ENCODE measurements at regions not wholly inside any gene's neighbourhood (a gene's known extent, or its start where the extent isn't known, plus 50 kb on each side); places are given as distances from the start of the nearest gene placed in this dataset.
"Not testable (repeated sequence)": the region's sequence is repeated elsewhere in the genome, so short reads cannot be mapped to it uniquely, and the experiment has no call there.

DNA sequence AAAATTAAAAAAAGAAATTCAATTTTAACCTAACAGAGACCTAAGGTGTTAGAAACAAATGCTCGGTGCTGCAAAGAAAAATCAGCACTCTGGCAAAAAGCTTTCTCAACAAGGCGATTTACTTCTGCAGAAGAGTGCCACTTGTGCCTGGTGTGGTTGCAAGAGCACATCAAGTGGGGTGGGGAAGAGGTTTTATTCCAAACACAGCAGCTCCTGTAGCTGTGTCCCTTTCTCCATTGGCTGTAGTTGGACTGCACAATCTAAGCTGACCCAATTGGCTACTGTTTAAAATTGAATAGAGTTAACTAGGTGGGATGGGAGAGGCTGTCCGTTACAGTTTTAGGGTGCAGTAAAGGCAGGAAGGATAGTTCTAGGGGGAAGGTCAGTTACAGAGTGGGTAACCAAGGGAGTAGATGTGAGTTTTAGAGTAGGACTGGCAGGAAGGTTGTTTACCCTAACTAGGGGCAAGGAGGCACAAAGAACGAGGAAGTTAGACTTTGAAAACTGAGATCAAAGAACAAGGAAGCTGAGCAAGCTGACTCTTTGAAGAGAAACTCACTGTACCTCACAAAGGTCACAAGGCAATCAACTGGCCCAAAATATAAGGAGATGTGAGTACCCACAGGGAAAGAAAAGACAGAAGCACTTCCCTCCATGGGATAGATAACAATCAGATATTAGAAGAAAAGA, 145.7 kb downstream of the LIG4 start:
- no peak for ATAC-seq
- TF ChIP-seq BACH2 (CRISPR knock-in tag; IDR thresholded peaks at IDR 0.05; ENCODE audit: borderline replicate concordance) (no peak), ZNF565 (CRISPR knock-in tag; conservative IDR thresholded peaks at IDR 0.05; ENCODE audit: low read depth) (no peak), GLIS3 (CRISPR knock-in tag; IDR thresholded peaks at IDR 0.05) (no peak), CSDC2 (CRISPR knock-in tag; IDR thresholded peaks at IDR 0.05) (no peak)
- TF ChIP-seq, protein P1, sequence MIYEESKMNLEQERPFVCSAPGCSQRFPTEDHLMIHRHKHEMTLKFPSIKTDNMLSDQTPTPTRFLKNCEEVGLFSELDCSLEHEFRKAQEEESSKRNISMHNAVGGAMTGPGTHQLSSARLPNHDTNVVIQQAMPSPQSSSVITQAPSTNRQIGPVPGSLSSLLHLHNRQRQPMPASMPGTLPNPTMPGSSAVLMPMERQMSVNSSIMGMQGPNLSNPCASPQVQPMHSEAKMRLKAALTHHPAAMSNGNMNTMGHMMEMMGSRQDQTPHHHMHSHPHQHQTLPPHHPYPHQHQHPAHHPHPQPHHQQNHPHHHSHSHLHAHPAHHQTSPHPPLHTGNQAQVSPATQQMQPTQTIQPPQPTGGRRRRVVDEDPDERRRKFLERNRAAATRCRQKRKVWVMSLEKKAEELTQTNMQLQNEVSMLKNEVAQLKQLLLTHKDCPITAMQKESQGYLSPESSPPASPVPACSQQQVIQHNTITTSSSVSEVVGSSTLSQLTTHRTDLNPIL (CRISPR knock-in tag; IDR thresholded peaks at IDR 0.05; ENCODE audit: low read depth): no peak

DNA sequence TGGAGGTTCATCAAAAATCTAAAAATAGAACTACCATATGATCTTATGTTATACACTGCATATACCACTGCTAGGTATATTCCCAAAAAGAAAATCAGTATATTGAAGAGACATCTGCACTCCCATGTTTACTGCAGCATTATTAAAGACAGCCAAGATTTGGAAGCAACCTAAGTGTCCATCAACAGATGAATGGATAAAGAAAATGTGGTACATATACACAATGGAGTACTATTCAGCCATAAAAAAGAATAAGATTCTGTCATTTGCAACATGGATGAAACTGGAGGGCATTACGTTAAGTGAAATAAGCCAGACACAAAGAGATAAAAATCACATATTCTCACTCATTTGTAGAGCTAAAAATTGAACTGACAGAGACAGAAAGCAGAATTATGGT, 151.0 kb downstream of the LIG4 start:
- ATAC-seq: not testable (repeated sequence)
- TF ChIP-seq ZNF8 (CRISPR knock-in tag; IDR thresholded peaks at IDR 0.05): peak; percentile 91

DNA sequence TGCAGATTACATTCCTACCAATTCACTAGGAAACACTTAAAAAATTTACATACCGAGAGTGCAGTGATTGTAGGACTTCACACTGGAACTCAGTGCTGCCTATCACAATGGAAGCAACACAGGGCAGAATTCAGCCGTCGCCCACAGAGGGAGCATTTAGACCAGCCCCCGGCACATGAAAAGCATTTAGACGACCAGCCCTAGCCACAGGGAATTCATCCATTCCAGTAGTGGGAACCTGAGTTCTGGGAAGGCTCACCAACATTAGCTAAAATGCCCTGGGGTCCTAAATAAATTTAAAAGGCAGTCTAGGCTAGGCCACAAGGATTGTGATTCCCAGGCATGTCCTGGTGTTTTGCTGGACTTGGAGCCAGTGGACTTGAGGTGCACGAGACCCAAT, 155.2 kb downstream of the LIG4 start:
- no peak for TF ChIP-seq ZNF8 (CRISPR knock-in tag; IDR thresholded peaks at IDR 0.05)
- TF ChIP-seq ZNF70 (CRISPR knock-in tag; IDR thresholded peaks at IDR 0.05): no peak
- TF ChIP-seq, protein P2, sequence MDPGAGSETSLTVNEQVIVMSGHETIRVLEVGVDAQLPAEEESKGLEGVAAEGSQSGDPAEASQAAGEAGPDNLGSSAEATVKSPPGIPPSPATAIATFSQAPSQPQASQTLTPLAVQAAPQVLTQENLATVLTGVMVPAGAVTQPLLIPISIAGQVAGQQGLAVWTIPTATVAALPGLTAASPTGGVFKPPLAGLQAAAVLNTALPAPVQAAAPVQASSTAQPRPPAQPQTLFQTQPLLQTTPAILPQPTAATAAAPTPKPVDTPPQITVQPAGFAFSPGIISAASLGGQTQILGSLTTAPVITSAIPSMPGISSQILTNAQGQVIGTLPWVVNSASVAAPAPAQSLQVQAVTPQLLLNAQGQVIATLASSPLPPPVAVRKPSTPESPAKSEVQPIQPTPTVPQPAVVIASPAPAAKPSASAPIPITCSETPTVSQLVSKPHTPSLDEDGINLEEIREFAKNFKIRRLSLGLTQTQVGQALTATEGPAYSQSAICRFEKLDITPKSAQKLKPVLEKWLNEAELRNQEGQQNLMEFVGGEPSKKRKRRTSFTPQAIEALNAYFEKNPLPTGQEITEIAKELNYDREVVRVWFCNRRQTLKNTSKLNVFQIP (CRISPR knock-in tag; IDR thresholded peaks at IDR 0.05; ENCODE audit: borderline replicate concordance, low read depth): no peak
- TF ChIP-seq ZNF565 (CRISPR knock-in tag; conservative IDR thresholded peaks at IDR 0.05; ENCODE audit: low read depth): no peak
- TF ChIP-seq ISL1 (CRISPR knock-in tag; IDR thresholded peaks at IDR 0.05): no peak
- TF ChIP-seq ZC3H10 (CRISPR knock-in tag; IDR thresholded peaks at IDR 0.05): no peak
- no peak for TF ChIP-seq ZFP3 (CRISPR knock-in tag; IDR thresholded peaks at IDR 0.05)
- TF ChIP-seq, protein P3, sequence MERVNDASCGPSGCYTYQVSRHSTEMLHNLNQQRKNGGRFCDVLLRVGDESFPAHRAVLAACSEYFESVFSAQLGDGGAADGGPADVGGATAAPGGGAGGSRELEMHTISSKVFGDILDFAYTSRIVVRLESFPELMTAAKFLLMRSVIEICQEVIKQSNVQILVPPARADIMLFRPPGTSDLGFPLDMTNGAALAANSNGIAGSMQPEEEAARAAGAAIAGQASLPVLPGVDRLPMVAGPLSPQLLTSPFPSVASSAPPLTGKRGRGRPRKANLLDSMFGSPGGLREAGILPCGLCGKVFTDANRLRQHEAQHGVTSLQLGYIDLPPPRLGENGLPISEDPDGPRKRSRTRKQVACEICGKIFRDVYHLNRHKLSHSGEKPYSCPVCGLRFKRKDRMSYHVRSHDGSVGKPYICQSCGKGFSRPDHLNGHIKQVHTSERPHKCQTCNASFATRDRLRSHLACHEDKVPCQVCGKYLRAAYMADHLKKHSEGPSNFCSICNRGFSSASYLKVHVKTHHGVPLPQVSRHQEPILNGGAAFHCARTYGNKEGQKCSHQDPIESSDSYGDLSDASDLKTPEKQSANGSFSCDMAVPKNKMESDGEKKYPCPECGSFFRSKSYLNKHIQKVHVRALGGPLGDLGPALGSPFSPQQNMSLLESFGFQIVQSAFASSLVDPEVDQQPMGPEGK (CRISPR knock-in tag; IDR thresholded peaks at IDR 0.05; ENCODE audit: borderline replicate concordance): no peak
- no peak for TF ChIP-seq BACH2 (CRISPR knock-in tag; IDR thresholded peaks at IDR 0.05; ENCODE audit: borderline replicate concordance)
- no peak for ATAC-seq

DNA sequence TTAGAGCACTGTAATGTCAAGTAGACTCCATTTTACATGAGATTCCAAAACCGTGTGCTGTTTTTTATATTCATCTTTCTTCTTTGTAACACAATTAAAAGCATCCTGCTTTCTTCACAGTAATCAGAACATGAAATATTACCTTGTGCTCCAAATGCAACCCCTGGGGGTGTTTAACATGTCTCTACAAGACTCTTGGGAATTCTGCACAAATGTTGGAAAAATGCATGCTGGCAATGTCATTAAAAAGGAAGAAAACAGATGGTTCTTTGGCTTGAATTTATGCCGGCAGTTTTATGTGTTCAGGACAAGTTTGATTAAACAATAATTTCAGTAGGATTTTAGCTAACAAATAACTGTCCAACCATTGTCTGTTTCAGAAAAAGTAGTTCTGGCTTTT, 159.1 kb downstream of the LIG4 start:
- ATAC-seq: no peak

DNA sequence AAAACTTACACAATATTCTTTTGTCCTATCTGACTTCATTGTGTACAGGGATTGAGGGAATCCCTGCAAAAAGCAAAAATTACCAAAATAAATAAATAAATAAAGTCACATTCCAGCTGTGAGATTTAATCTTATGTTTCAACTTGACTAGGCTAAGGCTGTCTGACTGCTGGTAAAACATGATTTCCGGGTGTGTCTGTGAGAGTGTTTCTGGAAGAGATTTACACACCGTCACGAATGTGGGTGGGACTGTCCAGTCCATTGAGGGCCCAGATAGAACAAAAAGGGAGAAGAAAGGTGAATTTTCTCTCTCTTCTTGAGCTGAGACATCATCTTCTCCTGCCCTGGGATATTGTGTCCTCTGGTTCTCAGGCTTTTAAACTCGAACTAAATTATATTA, 166.1 kb downstream of the LIG4 start:
- no peak for ATAC-seq
- no peak for TF ChIP-seq OSR1 (CRISPR knock-in tag; IDR thresholded peaks at IDR 0.05)
- no peak for TF ChIP-seq ESRRG (CRISPR knock-in tag; IDR thresholded peaks at IDR 0.05)
- TF ChIP-seq ZFP3 (CRISPR knock-in tag; IDR thresholded peaks at IDR 0.05): no peak

More for the DNA sequence above, 159.1 kb downstream of the LIG4 start:
- TF ChIP-seq ZC3H10 (CRISPR knock-in tag; IDR thresholded peaks at IDR 0.05): no peak
- no peak for TF ChIP-seq TCF4 (CRISPR knock-in tag; IDR thresholded peaks at IDR 0.05; ENCODE audit: borderline replicate concordance)
- no peak for TF ChIP-seq BACH2 (CRISPR knock-in tag; IDR thresholded peaks at IDR 0.05; ENCODE audit: borderline replicate concordance)
- no peak for TF ChIP-seq ARNTL (CRISPR knock-in tag; IDR thresholded peaks at IDR 0.05; ENCODE audit: borderline replicate concordance, low read depth)

DNA sequence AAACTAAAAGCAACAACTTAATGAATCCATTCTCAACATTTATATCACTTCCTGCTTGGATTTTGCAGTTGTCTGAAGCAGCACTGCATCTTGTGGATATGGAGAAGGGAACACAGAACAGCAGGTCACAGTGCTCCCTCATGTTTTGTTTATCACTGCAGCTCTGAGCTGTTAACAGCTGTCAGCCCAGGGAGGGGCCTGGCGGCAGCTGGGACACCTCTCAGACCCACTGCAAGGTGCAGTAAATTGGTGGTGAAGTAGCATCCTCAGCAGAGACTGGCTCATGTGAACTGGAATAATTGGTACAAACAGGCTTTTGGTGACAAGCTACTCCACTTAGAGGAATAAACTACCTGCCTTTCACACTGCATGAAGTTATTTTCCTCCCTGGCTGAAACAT, 170.4 kb downstream of the LIG4 start:
- TF ChIP-seq, protein P2 (CRISPR knock-in tag; IDR thresholded peaks at IDR 0.05; ENCODE audit: borderline replicate concordance, low read depth): no peak
- TF ChIP-seq CSDC2 (CRISPR knock-in tag; IDR thresholded peaks at IDR 0.05): no peak
- no peak for TF ChIP-seq ZNF70 (CRISPR knock-in tag; IDR thresholded peaks at IDR 0.05)
- TF ChIP-seq, protein P4, sequence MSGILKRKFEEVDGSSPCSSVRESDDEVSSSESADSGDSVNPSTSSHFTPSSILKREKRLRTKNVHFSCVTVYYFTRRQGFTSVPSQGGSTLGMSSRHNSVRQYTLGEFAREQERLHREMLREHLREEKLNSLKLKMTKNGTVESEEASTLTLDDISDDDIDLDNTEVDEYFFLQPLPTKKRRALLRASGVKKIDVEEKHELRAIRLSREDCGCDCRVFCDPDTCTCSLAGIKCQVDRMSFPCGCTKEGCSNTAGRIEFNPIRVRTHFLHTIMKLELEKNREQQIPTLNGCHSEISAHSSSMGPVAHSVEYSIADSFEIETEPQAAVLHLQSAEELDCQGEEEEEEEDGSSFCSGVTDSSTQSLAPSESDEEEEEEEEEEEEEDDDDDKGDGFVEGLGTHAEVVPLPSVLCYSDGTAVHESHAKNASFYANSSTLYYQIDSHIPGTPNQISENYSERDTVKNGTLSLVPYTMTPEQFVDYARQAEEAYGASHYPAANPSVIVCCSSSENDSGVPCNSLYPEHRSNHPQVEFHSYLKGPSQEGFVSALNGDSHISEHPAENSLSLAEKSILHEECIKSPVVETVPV (CRISPR knock-in tag; IDR thresholded peaks at IDR 0.05): no peak
- no peak for TF ChIP-seq TOX (CRISPR knock-in tag; IDR thresholded peaks at IDR 0.05; ENCODE audit: borderline replicate concordance)
- TF ChIP-seq, protein P1 (CRISPR knock-in tag; IDR thresholded peaks at IDR 0.05; ENCODE audit: low read depth): no peak
- no peak for ATAC-seq

DNA sequence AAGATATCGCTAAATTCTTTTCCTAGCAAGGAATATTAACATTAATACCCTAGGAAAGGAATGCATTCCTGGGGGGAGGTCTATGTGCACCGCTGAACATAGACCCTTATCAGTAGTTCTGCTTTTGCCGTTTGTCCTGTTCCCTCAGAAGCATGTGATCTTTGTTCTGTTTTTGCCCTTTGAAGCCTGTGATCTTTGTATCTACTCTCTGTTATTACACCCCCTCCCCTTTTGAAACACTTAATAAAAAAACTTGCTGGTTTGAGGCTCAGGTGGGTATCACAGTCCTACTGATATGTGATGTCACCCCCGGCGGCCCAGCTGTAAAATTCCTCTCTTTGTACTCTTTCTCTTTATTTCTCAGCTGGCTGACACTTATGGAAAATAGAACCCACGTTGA, 172.5 kb downstream of the LIG4 start:
- not testable (repeated sequence) for ATAC-seq
